ENCODE measurements at regions not wholly inside any gene's neighbourhood (a gene's known extent, or its start where the extent isn't known, plus 50 kb on each side); places are given as distances from the start of the nearest gene placed in this dataset.

GRCh38 chr1:59176471-59176870 is 120.4 kb upstream of the FGGY start:
- Histone ChIP-seq H3K36me3 (ENCODE audit: control insufficient read depth, insufficient read depth, low read length) (no peaks in the 10 kb centered on the region), H3K4me3 (ENCODE audit: low read depth, low read length) (no peak overlapping the region), H3K27me3 (ENCODE audit: control insufficient read depth, insufficient read depth, low read length) (no peaks in the 10 kb centered on the region)
- no peak for DNase-seq (ENCODE audit: low read depth)
- no peak for TF ChIP-seq CTCF (IDR thresholded peaks at IDR 0.05; ENCODE audit: insufficient read depth, low read length, poor library complexity, severe bottlenecking)

- Histone ChIP-seq H3K36me3 (ENCODE audit: control insufficient read depth, insufficient read depth, low read length) (no peaks in the 10 kb centered on the region), H3K27me3 (ENCODE audit: control insufficient read depth, insufficient read depth, low read length) (no peaks in the 10 kb centered on the region), H3K4me3 (ENCODE audit: low read depth, low read length) (no peak overlapping the region)
- no peak for TF ChIP-seq CTCF (IDR thresholded peaks at IDR 0.05; ENCODE audit: insufficient read depth, low read length, poor library complexity, severe bottlenecking)
- DNase-seq (ENCODE audit: low read depth), result no peak
These were observed 119.1 kb upstream of the FGGY start for GRCh38 chr1:59177756-59178155.

GRCh38 chr1:59178339-59179187 is 118.3 kb upstream of the FGGY start:
- DNase-seq (ENCODE audit: low read depth), result no peak
- no peak overlapping the region for H3K4me3 ChIP-seq (ENCODE audit: low read depth, low read length)
- H3K36me3 ChIP-seq (ENCODE audit: control insufficient read depth, insufficient read depth, low read length), result no peaks in the 10 kb centered on the region
- no peak for TF ChIP-seq CTCF (IDR thresholded peaks at IDR 0.05; ENCODE audit: insufficient read depth, low read length, poor library complexity, severe bottlenecking)
- H3K27me3 ChIP-seq (ENCODE audit: control insufficient read depth, insufficient read depth, low read length), result no peaks in the 10 kb centered on the region

- Histone ChIP-seq H3K27me3 (ENCODE audit: control insufficient read depth, insufficient read depth, low read length) (no peaks in the 10 kb centered on the region), H3K4me3 (ENCODE audit: low read depth, low read length) (no peak overlapping the region), H3K36me3 (ENCODE audit: control insufficient read depth, insufficient read depth, low read length) (no peaks in the 10 kb centered on the region)
- no peak for TF ChIP-seq CTCF (IDR thresholded peaks at IDR 0.05; ENCODE audit: insufficient read depth, low read length, poor library complexity, severe bottlenecking)
- DNase-seq (ENCODE audit: low read depth), result no peak
These were observed 117.2 kb upstream of the FGGY start for GRCh38 chr1:59179673-59180072.

DNA sequence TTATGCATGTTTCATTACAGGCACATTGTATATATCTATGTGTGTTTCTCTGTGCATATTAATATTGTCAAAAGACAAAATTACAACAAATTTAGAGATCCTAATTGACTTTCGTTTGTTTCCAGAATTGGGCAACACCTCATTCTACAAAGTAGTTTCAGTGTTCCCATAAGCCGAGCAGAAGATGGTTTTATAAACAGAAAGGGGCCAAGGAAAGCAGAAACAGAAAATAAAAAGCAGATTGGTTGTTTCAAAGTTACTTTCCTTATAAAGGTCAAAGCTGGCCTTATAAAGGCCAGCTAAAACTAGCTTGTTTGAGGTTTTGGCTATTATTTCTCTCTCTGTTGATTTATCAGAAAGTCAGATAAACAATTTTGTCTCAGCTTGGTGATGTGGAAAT is 116.2 kb upstream of the FGGY start:
- DNase-seq (ENCODE audit: low read depth), result no peak
- Histone ChIP-seq H3K4me3 (ENCODE audit: low read depth, low read length) (no peak overlapping the region), H3K27me3 (ENCODE audit: control insufficient read depth, insufficient read depth, low read length) (no peaks in the 10 kb centered on the region), H3K36me3 (ENCODE audit: control insufficient read depth, insufficient read depth, low read length) (no peaks in the 10 kb centered on the region)
- TF ChIP-seq CTCF (IDR thresholded peaks at IDR 0.05; ENCODE audit: insufficient read depth, low read length, poor library complexity, severe bottlenecking), result no peak

Measured in kidney epithelial cell (primary cell).